DND-41 (cell line): ENCODE measurements at regions not wholly inside any gene's neighbourhood (a gene's known extent, or its start where the extent isn't known, plus 50 kb on each side); places are given as distances from the start of the nearest gene placed in this dataset.

Experiments used
- EZH2 ChIP-seq: IDR thresholded peaks from 3 replicates; pipeline ENCODE4 v1.6.1; 2012; ENCODE audit warnings: borderline replicate concordance, low read depth, mild to moderate bottlenecking, moderate library complexity, low read length, inconsistent platforms; ENCODE audit not compliant: severe bottlenecking
- TF ChIP-seq, protein P1 (sequence below): IDR thresholded peaks from 2 replicates; pipeline ENCODE4 v1.5.1; 2012; ENCODE audit warnings: borderline replicate concordance, low read length, moderate library complexity, mild to moderate bottlenecking; ENCODE audit not compliant: poor library complexity, severe bottlenecking; ENCODE audit errors: extremely low read depth

DNA sequence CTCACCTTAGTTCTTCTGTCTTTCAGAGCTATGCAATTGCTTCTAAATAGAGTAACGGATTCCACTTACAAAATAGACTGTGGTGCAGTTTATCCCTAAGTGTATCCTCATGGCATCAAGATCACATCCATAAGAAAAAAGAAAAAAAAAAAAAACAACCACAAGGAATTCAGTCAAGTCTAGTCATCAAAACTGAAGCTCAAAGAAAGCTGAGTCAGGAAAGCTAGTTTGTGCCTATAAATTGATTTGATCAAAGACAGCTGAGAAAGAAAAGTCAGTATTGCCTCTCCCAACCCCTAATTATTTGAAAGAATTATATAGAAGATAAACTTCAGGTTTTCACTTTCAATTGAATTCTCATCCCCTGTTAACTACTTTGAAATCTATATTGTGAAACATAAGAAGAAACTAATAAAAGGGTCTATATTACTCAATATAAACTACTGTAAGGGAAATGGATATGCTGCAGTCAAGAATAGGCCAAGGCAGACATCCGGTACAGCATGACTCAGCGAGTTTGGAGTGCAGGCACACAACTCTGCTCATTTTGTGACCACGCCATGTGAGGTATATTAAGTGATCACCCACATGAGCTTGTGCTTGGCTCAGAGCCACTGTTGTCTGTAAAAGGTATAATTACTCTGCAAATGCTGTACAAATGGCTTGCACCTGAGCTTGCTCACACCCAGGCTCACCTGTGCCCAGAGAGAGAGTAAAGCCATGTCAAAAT, 568.1 kb upstream of the CRIM1 start:
- TF ChIP-seq, protein P1, sequence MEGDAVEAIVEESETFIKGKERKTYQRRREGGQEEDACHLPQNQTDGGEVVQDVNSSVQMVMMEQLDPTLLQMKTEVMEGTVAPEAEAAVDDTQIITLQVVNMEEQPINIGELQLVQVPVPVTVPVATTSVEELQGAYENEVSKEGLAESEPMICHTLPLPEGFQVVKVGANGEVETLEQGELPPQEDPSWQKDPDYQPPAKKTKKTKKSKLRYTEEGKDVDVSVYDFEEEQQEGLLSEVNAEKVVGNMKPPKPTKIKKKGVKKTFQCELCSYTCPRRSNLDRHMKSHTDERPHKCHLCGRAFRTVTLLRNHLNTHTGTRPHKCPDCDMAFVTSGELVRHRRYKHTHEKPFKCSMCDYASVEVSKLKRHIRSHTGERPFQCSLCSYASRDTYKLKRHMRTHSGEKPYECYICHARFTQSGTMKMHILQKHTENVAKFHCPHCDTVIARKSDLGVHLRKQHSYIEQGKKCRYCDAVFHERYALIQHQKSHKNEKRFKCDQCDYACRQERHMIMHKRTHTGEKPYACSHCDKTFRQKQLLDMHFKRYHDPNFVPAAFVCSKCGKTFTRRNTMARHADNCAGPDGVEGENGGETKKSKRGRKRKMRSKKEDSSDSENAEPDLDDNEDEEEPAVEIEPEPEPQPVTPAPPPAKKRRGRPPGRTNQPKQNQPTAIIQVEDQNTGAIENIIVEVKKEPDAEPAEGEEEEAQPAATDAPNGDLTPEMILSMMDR: no peak
- TF ChIP-seq EZH2: no peak
